ENCODE measurements at regions not wholly inside any gene's neighbourhood (a gene's known extent, or its start where the extent isn't known, plus 50 kb on each side); places are given as distances from the start of the nearest gene placed in this dataset.

GRCh38 chr1:38222891-38223290 is 176.3 kb upstream of the POU3F1 start:
- Mint-ChIP-seq H3K27me3 (peaks cover 50 to 69% of the 10 kb centered on the region in 2 donors), H3K27ac (no peak overlapping the region), H3K4me1 (ENCODE audit: low read depth in 2 of 2) (no peaks in the 10 kb centered on the region)

GRCh38 chr1:38221006-38221649 is 174.5 kb upstream of the POU3F1 start:
- no peak overlapping the region for H3K4me3 Mint-ChIP-seq
- H3K36me3 Mint-ChIP-seq (ENCODE audit: insufficient read depth), result no peaks in the 10 kb centered on the region
- no peak overlapping the region for H3K27ac Mint-ChIP-seq
- no peak for DNase-seq
- H3K4me1 Mint-ChIP-seq (ENCODE audit: low read depth in 2 of 2), result no peaks in the 10 kb centered on the region
- H3K27me3 Mint-ChIP-seq, result peaks cover 58 to 66% of the 10 kb centered on the region in 2 donors
- H3K9me3 Mint-ChIP-seq, result no peaks in the 10 kb centered on the region
- ATAC-seq (replicated peaks), result no peak

More at GRCh38 chr1:38222891-38223290, 176.3 kb upstream of the POU3F1 start:
- H3K36me3 Mint-ChIP-seq (ENCODE audit: insufficient read depth), result no peaks in the 10 kb centered on the region
- ATAC-seq (replicated peaks), result no peak
- no peak overlapping the region for H3K4me3 Mint-ChIP-seq
- no peak for DNase-seq
- H3K9me3 Mint-ChIP-seq, result no peaks in the 10 kb centered on the region

GRCh38 chr1:38217316-38217715 is 170.7 kb upstream of the POU3F1 start:
- H3K27me3 Mint-ChIP-seq, result peaks cover 70 to 88% of the 10 kb centered on the region in 2 donors
- H3K4me3 Mint-ChIP-seq, result no peak overlapping the region
- H3K36me3 Mint-ChIP-seq (ENCODE audit: insufficient read depth), result no peaks in the 10 kb centered on the region
- H3K9me3 Mint-ChIP-seq, result no peaks in the 10 kb centered on the region
- no peak for ATAC-seq (replicated peaks)
- no peak for DNase-seq
- H3K4me1 Mint-ChIP-seq (ENCODE audit: low read depth in 2 of 2), result peaks cover 3 to 6% of the 10 kb centered on the region in 2 donors
- H3K27ac Mint-ChIP-seq, result no peak overlapping the region

- H3K36me3 Mint-ChIP-seq (ENCODE audit: insufficient read depth), result no peaks in the 10 kb centered on the region
- peak overlapping the region in 1 of 2 donors; percentile 30 for H3K27ac Mint-ChIP-seq
- no peak for ATAC-seq (replicated peaks)
- H3K27me3 Mint-ChIP-seq, result peaks cover 53 to 77% of the 10 kb centered on the region in 2 donors
- no peak overlapping the region for H3K4me3 Mint-ChIP-seq
- DNase-seq, result no peak
- no peaks in the 10 kb centered on the region for H3K9me3 Mint-ChIP-seq
- peaks cover 3 to 6% of the 10 kb centered on the region in 2 donors for H3K4me1 Mint-ChIP-seq (ENCODE audit: low read depth in 2 of 2)
Observed at GRCh38 chr1:38213646-38214434, 167.2 kb upstream of the POU3F1 start.

GRCh38 chr1:38210895-38211177 is 164.2 kb upstream of the POU3F1 start:
- Mint-ChIP-seq H3K9me3 (no peaks in the 10 kb centered on the region), H3K27me3 (peaks cover 36 to 68% of the 10 kb centered on the region in 2 donors), H3K36me3 (ENCODE audit: insufficient read depth) (no peaks in the 10 kb centered on the region), H3K4me1 (ENCODE audit: low read depth in 2 of 2) (peaks cover 3 to 6% of the 10 kb centered on the region in 2 donors), H3K27ac (no peak overlapping the region), H3K4me3 (no peak overlapping the region)
- no peak for DNase-seq
- ATAC-seq (replicated peaks), result no peak

- ATAC-seq (replicated peaks) (no peak), DNase-seq (no peak)
- H3K9me3 Mint-ChIP-seq, result no peaks in the 10 kb centered on the region
- no peak overlapping the region for H3K4me3 Mint-ChIP-seq
- no peak overlapping the region for H3K27ac Mint-ChIP-seq
- H3K4me1 Mint-ChIP-seq (ENCODE audit: low read depth in 2 of 2), result peaks cover 3 to 6% of the 10 kb centered on the region in 2 donors
- no peaks in the 10 kb centered on the region for H3K36me3 Mint-ChIP-seq (ENCODE audit: insufficient read depth)
- peaks cover 34 to 64% of the 10 kb centered on the region in 2 donors for H3K27me3 Mint-ChIP-seq
Observed at GRCh38 chr1:38210021-38210894, 163.7 kb upstream of the POU3F1 start.

- Mint-ChIP-seq H3K36me3 (ENCODE audit: insufficient read depth) (no peaks in the 10 kb centered on the region), H3K4me1 (ENCODE audit: low read depth in 2 of 2) (peaks cover 3 to 6% of the 10 kb centered on the region in 2 donors), H3K4me3 (no peak overlapping the region), H3K27me3 (peaks cover 26 to 51% of the 10 kb centered on the region in 2 donors), H3K9me3 (no peaks in the 10 kb centered on the region), H3K27ac (no peak overlapping the region)
- DNase-seq (no peak), ATAC-seq (replicated peaks) (no peak)
Observed at GRCh38 chr1:38208716-38209632, 162.4 kb upstream of the POU3F1 start.

- peaks cover 17 to 40% of the 10 kb centered on the region in 2 donors for H3K27me3 Mint-ChIP-seq
- no peak overlapping the region for H3K4me3 Mint-ChIP-seq
- no peaks in the 10 kb centered on the region for H3K9me3 Mint-ChIP-seq
- H3K36me3 Mint-ChIP-seq (ENCODE audit: insufficient read depth), result no peaks in the 10 kb centered on the region
- DNase-seq (no peak), ATAC-seq (replicated peaks) (no peak)
- H3K4me1 Mint-ChIP-seq (ENCODE audit: low read depth in 2 of 2), result no peaks in the 10 kb centered on the region
- no peak overlapping the region for H3K27ac Mint-ChIP-seq
Observed at GRCh38 chr1:38207906-38208305, 161.3 kb upstream of the POU3F1 start.

GRCh38 chr1:38207275-38207674 is 160.7 kb upstream of the POU3F1 start:
- no peak overlapping the region for H3K27ac Mint-ChIP-seq
- H3K36me3 Mint-ChIP-seq (ENCODE audit: insufficient read depth), result no peaks in the 10 kb centered on the region
- no peaks in the 10 kb centered on the region for H3K9me3 Mint-ChIP-seq
- no peaks in the 10 kb centered on the region for H3K4me1 Mint-ChIP-seq (ENCODE audit: low read depth in 2 of 2)
- H3K27me3 Mint-ChIP-seq, result peaks cover 14 to 34% of the 10 kb centered on the region in 2 donors
- H3K4me3 Mint-ChIP-seq, result no peak overlapping the region
- ATAC-seq (replicated peaks) (no peak), DNase-seq (no peak)

GRCh38 chr1:38204698-38205097 is 158.1 kb upstream of the POU3F1 start:
- Mint-ChIP-seq H3K4me1 (ENCODE audit: low read depth in 2 of 2) (no peaks in the 10 kb centered on the region), H3K36me3 (ENCODE audit: insufficient read depth) (no peaks in the 10 kb centered on the region)
- no peak for ATAC-seq (replicated peaks)

GRCh38 chr1:38203441-38203840 is 156.8 kb upstream of the POU3F1 start:
- Mint-ChIP-seq H3K4me1 (ENCODE audit: low read depth in 2 of 2) (no peaks in the 10 kb centered on the region), H3K36me3 (ENCODE audit: insufficient read depth) (no peaks in the 10 kb centered on the region), H3K27me3 (peaks cover 6 to 16% of the 10 kb centered on the region in 2 donors), H3K27ac (no peak overlapping the region), H3K4me3 (no peak overlapping the region), H3K9me3 (no peaks in the 10 kb centered on the region)
- DNase-seq (no peak), ATAC-seq (replicated peaks) (no peak)

More at GRCh38 chr1:38204698-38205097, 158.1 kb upstream of the POU3F1 start:
- Mint-ChIP-seq H3K4me3 (no peak overlapping the region), H3K27me3 (peaks cover 0 to 17% of the 10 kb centered on the region in 2 donors), H3K27ac (no peak overlapping the region), H3K9me3 (no peaks in the 10 kb centered on the region)
- DNase-seq, result no peak

- no peaks in the 10 kb centered on the region for H3K9me3 Mint-ChIP-seq
- H3K27me3 Mint-ChIP-seq, result peaks cover 6 to 10% of the 10 kb centered on the region in 2 donors
- no peak overlapping the region for H3K4me3 Mint-ChIP-seq
- no peaks in the 10 kb centered on the region for H3K36me3 Mint-ChIP-seq (ENCODE audit: insufficient read depth)
- H3K27ac Mint-ChIP-seq, result no peak overlapping the region
- H3K4me1 Mint-ChIP-seq (ENCODE audit: low read depth in 2 of 2), result no peaks in the 10 kb centered on the region
- ATAC-seq (replicated peaks) (no peak), DNase-seq (no peak)
Observed at GRCh38 chr1:38201431-38201830, 154.8 kb upstream of the POU3F1 start.

GRCh38 chr1:38198621-38199020 is 152.0 kb upstream of the POU3F1 start:
- H3K9me3 Mint-ChIP-seq, result no peaks in the 10 kb centered on the region
- H3K4me3 Mint-ChIP-seq, result no peak overlapping the region
- H3K27ac Mint-ChIP-seq, result no peak overlapping the region

More at GRCh38 chr1:38198621-38199020, 152.0 kb upstream of the POU3F1 start:
- no peaks in the 10 kb centered on the region for H3K36me3 Mint-ChIP-seq (ENCODE audit: insufficient read depth)
- no peaks in the 10 kb centered on the region for H3K4me1 Mint-ChIP-seq (ENCODE audit: low read depth in 2 of 2)
- peaks cover 6 to 26% of the 10 kb centered on the region in 2 donors for H3K27me3 Mint-ChIP-seq
- no peak for DNase-seq
- ATAC-seq (replicated peaks), result no peak
